HS-5 (cell line): ENCODE measurements at regions not wholly inside any gene's neighbourhood (a gene's known extent, or its start where the extent isn't known, plus 50 kb on each side); places are given as distances from the start of the nearest gene placed in this dataset.
"Not testable (repeated sequence)": the region's sequence is repeated elsewhere in the genome, so short reads cannot be mapped to it uniquely, and the experiment has no call there.

Experiments used
- DNase-seq: peaks from one replicate; pipeline ENCODE4 v3.0.0-alpha.2; 2012; ENCODE audit warnings: low read depth

DNA sequence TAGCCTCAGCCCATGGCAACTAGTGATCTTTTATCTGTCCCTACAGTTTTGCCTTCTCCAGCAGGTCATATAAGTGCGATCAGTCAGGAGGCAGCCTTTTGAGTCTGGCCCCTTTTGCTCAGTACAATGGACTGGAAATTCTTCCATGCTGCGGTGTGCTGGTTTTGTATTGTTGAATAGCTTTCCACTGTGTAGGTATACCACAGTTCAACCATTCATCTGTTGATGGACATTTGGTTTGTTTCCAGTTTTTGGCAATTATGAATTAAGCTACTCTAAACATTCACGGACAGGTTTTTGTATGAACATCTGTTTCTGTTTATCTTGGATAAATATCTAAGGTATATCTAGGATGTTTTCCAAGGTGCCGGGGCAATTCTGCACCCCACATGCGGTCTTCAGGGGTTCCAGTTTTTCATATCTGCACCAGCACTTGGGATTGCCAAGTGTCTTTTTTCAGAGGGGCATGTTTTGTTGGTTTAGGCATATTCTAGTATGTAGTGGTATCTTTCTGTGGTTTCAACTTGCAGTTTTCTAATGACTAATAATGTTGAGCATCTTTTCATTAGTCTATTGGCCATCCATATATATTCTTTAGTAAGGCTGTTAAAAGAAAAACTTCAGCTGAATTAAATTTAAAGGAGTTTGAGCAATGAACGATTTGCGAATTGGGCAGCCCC, 141.0 kb downstream of the TFAP2C start:
- DNase-seq: no peak

DNA sequence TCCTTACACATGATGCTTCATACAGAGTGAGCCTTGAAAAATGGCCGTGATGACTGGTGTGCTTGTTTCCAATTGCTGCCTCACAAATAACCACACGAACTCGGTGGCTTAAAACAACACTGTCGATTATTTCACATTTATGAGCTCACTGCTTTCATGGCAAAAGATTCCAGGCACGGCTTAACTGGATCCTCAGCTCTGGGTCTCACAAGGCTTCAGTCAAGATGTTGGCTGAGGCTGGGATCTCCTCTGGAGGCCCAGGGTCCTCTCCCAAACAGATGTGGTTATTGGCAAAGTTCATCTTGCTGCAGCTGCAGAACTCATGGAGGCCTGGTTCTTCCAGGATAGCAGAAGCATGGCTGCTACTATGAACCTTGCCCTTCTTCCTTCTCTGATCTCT, 144.6 kb downstream of the TFAP2C start:
- no peak for DNase-seq

DNA sequence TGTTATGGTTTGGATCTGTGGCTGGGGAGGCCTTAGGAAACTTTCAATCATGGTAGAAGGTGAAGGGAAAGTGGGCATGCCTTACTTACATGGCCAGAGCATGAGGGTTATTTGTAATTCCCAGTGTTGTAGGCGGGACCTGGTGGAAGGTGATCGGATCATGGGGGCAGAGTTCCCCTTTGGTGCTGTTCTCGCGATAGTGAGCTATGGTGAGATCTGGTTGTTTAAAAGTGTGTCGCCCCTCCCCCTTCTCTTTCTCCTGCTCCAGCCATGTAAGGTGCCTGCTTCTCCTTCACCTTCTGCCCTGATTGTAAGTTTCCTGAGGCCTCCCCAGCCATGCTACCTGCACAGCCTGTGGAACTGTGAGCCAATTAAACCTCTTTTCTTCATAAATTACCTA, 145.8 kb downstream of the TFAP2C start:
- DNase-seq: no peak

DNA sequence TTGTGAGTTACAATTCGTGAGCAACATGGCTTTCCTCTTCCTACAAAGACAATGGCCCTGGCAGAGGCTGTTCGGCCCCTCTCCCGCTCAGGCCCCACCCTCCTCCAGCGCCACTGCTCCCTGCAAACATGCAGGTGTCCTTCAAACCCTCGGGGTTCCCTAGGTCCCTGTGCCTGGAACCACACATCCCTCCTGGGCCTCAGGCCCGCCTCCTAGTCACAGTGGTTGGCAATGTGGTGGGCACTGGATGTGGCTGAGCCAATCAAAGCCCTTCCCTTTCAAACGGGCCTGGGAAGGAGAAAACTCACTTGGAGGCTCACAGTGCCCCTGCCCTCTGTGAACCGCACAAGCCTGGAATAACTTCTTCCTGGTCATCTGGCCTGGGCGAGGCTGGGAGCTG, 147.2 kb downstream of the TFAP2C start:
- DNase-seq: no peak

DNA sequence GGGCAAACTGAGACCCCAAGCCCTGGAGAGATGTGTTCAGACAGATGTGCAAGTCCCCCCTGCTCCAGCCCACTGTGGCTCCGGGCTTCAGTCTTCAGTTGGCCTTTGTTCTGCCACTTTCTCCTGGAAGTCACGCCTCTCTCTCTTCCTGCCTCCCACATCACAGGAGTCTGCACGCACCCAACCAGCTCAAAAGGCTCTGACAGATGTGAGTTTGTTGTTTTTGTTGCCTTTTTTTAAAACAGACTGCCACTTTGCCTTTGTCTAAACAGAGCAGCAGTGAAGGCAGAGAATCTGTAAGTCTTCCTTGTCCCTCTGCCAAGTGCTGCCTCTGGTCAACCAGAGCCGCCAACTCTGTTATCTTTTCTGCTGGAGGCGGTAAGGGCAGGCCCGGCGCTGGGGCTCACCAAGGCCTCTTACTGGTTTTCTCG, 149.7 kb downstream of the TFAP2C start:
- DNase-seq: no peak

DNA sequence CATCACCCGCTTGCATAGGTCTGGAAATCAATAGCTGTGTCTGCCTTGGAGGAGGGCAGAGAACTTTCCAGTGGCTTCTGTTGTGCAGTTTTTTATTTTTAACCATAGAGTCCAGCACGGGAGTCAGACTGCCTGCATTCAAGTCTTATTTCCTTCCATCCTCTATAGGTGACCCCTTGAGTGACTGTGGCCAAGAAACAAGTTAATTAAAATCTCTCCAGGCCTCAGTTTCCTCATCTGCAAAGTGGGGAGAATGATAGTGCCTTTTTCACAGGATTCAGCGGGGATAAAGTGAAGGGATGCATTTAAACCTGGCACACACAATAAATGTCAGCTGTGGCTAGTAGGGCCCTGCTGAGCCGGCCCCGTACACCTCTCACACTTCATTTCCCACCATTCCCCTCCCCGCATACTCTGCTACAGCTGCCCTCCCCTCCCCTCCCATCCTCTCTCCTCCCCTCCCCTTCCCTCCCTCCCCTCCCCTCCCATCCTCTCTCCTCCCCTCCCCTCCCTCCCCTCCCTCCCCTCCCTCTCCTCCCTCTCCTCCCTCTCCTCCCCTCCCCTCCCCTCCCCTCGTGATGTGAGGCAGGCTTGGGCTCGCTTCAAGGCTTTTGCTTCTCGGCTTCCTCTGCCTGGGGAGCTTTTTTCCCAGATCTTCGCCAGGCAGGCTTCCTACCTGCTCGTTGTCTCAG, 150.5 kb downstream of the TFAP2C start:
- no peak for DNase-seq

DNA sequence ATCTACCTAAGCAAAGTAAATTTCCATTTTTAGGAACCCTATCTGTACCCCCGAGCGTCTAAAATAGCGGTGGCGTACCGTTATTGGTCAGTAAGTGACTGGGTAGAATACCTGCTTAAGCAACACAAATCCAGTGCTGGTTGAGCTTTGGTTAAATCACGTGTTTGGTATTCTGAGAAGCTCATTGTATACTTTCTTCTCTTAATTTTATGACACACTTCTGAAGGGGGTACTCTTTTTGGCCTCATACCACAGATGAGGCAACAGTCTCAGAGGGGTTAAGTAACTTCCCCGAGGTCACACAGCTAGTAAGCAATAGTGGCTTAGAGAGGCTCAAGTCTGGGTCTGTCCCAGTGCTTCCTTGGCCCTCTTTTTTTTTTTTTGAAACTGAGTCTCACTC, 151.2 kb downstream of the TFAP2C start:
- no peak for DNase-seq

DNA sequence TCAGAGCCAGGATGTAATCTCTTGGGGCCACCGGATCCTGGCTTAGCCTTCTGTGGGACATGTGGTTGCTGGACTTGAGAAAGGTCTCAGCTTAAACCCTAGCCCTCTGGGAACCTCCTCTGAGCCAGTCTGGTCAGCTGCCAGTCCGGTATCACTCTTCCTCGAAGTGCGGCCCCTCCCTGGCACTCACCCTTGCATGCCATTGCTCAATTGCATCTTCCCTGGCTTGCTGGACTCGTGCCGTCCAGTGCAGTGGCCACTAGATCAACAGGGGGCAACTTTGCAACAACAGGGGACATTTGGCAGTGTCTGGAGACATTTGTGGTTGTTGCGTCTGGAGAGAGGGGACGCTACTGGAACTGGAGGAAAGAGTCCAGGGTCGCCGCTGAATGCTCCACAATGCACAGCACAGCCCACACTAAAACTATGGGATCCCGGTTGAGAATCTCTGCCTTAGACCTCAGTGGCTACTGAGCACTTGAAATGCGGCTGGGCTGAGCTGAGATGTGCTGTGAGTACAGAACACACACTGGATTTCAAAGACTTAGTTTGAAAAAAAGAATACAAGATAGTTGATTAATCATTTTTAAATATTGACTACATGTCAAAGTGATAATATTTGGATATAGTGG, 152.1 kb downstream of the TFAP2C start:
- DNase-seq: no peak

DNA sequence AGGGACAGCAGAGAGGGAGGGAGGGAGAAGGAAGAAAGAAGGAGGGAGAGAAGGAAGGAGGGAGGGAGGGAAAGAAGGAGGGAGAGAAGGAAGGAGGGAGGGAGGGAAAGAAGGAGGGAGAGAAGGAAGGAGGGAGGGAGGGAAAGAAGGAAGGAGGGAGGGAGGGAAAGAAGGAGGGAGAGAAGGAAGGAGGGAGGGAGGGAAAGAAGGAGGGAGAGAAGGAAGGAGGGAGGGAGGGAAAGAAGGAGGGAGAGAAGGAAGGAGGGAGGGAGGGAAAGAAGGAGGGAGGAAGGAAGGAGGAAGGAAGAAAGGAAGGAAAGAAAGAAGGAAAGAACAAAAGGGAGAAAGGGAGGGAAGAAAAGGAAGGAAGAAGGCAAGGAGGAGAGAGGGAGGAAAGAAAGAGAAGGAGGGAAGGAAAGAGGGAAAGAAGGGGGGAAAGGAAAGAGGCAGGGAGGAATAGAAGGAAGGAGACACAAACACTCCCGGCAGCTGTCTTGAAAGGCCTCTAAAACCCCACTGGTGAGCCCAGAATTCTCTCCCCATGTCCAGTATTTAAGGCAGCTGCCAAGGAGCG, 153.0 kb downstream of the TFAP2C start:
- DNase-seq: not testable (repeated sequence)

DNA sequence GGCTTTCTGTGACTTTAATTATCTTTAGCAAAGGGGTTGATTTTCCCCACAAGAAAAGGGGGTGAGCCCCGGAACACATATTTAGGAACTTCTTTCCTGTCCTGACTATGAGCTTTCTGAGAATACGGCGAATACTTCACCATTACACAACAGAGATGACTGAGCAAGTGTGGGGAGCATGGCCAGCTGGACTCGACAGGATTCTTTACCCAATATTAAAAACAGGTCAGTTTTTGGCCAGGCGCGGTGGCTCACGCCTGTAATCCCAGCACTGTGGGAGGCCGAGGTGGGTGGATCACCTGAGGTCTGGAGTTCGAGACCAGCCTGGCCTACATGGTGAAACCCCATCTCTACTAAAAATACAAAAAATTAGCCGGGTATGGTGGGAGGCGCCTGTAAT, 153.7 kb downstream of the TFAP2C start:
- not testable (repeated sequence) for DNase-seq

DNA sequence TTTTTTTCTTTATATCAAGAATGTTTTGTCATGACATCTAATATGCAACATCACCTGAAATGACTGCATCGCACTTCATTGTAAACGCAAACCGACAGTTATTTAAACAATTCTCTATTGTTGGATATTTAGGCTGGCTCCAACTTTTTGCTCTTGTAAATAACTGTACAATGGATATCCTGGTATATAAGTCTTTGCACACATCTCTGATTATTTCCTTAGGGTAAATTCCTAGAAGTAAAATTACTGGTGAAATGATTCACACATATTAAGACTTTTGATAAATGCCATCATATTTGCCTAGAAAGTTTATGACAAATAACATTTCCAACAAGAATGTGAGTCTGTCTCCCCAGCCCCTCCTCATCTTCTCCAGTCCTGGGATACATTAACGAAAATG, 154.7 kb downstream of the TFAP2C start:
- DNase-seq: no peak

DNA sequence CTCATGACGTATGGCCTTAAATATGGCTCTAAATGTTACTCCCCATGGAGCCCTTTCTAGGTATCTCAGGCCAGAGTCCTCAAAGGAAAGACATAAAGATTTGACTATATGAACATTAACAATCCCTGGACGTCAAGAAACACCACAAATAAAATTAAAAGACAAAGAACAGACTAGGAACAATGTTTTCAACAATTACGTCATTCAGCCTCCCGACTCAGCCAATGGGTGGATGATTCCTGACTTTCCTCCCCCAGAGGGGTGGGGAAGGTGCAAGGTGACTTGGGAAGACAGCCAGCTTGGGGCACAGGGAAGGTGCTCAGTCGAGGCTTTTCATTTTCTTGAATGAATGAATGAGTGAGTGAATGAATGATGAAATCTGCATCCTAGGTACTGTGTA, 157.4 kb downstream of the TFAP2C start:
- DNase-seq: no peak

DNA sequence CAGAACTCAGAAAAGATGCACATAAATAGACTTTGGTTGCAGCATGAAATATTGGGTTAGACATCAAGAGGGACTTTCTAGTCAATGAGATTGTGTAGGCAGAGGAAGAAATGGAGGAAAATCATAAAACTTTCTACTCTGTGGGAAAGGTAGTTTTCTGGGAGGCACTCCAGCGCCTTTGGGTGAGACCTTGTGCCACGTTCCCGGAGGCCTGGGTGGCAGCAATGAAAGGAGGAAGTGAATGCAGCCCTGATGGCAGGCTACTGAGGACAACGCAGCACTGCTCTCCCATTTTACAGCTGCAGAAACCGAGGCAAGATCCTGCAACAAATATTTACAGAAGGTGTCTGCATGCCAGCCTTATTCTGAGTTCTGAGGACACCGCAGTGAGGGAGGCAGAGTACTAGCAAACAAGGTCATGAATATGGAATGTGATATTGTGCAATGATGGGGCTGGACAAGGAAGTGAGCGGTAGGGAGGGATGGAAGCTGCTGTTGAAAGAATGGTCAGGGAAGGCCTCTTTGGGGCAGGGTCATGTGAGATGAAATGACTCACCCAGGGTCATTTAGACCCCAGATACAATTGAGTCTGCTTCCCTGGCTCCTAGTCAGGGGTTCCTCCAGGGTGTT, 159.1 kb downstream of the TFAP2C start:
- peak; percentile 93 for DNase-seq

DNA sequence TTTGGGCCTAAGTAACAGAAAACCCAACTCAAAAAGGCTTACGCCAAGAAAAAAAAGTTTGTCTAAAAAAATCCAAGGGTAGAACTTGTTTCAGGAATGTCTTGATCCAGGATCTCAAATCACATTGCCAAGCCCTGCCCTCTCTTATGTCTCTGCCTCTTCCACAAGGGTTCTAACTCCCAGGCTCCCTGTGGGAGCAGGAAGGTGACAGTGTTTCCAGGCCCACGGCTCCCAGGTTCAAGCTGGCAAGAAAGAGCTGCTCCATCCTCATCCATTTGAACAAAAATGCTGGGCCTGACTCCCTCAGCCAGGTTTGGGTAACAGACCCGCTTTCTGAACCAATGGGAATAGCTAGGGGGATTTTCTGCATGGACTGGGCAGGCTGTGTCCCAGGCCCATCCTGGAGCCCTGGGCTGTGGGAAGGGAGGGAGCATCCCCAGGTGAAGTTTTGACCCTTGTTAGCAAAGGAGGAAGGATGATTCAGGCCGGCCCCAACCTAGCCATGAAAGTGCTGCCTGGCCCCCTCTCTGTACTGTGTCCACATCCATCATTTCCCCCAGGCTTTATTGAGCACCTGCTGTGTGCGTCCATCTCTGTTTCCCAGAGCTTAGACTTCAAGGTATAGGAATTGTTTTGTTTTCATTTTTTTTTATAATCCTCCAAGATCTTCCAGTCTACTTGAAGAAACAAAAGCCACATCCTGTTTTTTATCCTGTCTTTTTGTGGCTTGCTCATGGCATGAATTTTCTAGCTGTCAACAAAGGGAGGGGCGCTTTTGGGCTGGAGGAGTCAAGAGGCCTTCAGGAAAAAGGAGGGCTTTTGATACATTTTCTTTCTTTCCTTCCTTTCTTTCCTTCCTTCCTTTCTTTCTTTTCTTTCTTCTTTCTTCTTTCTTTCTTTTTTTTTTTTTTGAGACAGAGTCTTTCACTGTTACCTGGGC, 159.8 kb downstream of the TFAP2C start:
- peak; percentile 16 for DNase-seq

DNA sequence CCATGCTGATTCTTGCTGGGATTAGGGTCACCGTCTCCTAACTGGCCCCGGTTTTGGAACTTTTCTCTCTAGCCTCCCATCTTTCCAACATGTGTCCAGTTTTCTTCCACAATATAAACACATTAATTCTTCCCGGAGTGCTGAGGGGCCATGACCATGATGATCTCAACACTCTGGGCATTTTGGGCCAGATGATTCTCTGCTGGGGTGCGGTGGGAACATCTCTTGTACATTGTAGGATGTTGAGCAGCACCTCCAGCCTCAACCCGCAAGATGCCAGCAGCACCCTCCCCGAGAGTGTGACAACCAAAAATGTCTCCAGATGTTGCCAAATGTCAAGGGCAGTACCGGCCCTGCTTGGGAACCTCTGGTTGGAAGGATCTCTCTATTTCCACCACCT, 164.8 kb downstream of the TFAP2C start:
- no peak for DNase-seq

DNA sequence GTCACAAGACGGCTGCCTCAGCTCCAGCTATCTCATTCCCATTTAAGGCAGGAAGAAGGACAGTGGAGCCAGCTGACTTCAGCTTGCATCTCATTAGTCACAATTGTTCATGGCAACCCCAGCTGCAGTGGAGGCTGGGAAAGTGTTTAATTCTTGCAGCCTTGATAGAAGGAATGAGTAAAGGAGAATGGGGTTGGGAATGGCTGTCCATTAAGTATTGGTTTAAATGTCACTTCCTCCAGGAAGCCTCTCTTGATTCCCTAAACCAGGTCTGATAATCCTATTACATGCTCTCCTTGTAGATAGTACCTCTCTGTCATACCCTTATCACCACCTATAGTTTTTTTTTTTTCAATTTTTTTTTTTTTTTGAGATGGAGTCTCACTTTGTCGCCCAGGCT, 166.4 kb downstream of the TFAP2C start:
- no peak for DNase-seq

DNA sequence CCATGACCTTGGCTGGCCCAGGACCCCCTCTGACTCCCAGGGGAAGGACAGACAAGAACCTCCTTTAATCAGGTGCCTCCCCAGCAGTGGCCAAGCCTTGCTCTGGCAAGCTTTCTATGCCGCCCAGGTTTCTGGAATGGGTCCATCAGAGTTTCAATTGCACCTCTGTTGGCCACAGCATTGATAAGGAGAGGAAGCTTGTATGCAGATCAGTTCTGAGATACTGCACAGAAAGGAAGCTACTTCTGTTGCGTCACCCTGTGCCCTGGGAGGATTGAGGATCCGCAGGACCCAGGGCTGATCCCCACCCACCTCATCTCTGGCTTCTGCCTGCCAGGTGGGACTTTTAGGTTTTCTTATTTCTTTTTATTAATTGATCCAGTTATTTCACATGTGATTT, 167.2 kb downstream of the TFAP2C start:
- no peak for DNase-seq

DNA sequence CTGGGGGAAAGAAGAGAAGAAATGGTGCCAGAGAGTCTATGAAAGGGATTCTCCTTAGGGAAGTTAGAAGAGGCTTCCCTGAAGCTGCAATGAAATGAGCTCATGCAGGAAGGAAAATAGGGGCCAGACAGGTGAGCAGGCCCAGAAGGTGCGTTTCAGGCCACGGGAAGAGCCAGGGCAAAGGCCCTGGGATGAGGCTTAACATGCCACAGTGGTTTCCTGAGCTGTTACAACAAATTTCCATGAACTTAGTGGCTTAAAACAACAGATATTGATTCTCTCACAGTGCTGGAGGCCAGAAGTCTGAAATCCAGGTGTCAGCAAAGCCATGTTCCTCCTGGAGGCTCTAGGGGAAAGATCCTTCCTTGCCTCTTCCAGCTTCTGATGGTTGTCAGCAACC, 167.9 kb downstream of the TFAP2C start:
- DNase-seq: no peak

DNA sequence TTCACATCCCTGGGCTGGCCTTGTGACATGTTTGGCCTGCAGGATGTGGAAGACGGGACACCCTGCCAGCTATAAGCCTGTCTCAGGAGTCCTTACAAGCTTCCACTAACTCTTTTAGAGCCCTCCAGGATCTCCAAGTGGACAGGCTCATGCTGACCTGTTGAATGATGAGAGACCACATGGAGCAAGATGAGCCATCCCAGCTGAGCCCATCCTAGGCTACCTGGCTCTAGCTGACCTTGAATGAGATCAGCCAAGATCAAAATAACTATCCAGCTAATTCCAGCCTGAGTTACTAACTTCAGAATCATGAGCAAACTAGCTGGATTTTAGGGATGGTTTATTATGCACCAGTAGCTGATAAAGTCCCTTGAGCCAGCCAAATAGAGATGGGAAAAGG, 169.5 kb downstream of the TFAP2C start:
- DNase-seq: no peak

DNA sequence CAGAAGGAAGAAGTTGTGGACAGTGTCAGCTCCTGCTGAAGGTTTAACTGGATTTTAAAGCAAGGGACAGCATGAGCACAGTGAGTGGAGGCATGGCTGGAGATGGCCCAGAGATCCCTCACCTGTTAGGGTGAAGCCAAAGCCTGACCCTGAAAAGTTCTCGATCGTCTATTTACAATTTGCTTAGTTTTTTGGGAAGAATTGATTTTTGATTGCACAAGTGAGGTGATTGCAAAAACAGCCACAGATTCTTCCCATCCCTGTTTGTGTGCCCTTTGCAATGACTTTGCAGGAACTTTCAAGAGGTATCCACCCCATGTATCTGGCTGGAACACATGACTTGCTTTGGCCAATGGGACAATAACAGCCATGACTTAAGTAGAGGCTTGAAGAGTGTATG, 170.1 kb downstream of the TFAP2C start:
- no peak for DNase-seq

DNA sequence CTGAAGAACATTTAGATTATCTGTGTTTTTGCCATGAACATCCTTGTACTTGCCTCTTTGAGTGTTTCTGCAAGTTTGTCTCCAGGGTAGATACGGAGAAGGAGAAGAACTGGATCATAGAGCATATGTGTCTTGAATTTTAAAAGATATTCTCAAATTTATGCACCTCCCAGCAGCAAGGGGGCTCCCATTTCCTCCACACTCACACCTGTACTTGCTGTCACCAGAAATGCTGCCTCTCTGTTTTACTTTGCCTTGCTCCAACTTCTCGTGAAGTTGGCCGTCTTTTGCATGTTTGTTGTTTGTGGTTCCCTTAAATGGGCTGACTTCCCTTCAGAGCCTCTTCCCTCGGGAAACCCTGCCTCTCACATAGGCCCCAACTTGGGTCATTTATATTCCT, 171.0 kb downstream of the TFAP2C start:
- no peak for DNase-seq
